Large intestine (tissue), 3 donors: ENCODE measurements at regions not wholly inside any gene's neighbourhood (a gene's known extent, or its start where the extent isn't known, plus 50 kb on each side); places are given as distances from the start of the nearest gene placed in this dataset.
"Not testable (repeated sequence)": the region's sequence is repeated elsewhere in the genome, so short reads cannot be mapped to it uniquely, and the experiment has no call there.

Source experiments
- DNase-seq, 2 donors: peaks; one replicate each; pipeline versions ENCODE4 v3.0.0 to v3.0.0-alpha.2; 2013
- H3K27ac ChIP-seq: one replicate; pipeline ENCODE4 v1.5.1; 2013; ENCODE audit warnings: low read length
- H3K27me3 ChIP-seq: 2 replicates; pipeline ENCODE4 v1.6.1; 2013; ENCODE audit warnings: low read length; ENCODE audit not compliant: control insufficient read depth, insufficient read depth
- H3K36me3 ChIP-seq: 2 replicates; pipeline ENCODE4 v1.6.1; 2013; ENCODE audit warnings: low read length; ENCODE audit not compliant: control insufficient read depth, insufficient read depth
- H3K4me1 ChIP-seq: one replicate; pipeline ENCODE4 v1.6.1; 2013; ENCODE audit warnings: low read length; ENCODE audit not compliant: control insufficient read depth, insufficient read depth
- H3K4me3 ChIP-seq: one replicate; pipeline ENCODE4 v1.5.1; 2013; ENCODE audit warnings: low read length
- H3K9me3 ChIP-seq: one replicate; pipeline ENCODE4 v1.6.1; 2013; ENCODE audit warnings: mild to moderate bottlenecking, low read depth, low read length, moderate library complexity; ENCODE audit not compliant: control insufficient read depth
- WGBS: methylation state at CpG from one replicate; pipeline ENCODE4 v1.1.5; 2013; ENCODE audit warnings: low lambda C conversion rate; ENCODE audit not compliant: insufficient coverage; 5-methylcytosine and 5-hydroxymethylcytosine counted together

DNA sequence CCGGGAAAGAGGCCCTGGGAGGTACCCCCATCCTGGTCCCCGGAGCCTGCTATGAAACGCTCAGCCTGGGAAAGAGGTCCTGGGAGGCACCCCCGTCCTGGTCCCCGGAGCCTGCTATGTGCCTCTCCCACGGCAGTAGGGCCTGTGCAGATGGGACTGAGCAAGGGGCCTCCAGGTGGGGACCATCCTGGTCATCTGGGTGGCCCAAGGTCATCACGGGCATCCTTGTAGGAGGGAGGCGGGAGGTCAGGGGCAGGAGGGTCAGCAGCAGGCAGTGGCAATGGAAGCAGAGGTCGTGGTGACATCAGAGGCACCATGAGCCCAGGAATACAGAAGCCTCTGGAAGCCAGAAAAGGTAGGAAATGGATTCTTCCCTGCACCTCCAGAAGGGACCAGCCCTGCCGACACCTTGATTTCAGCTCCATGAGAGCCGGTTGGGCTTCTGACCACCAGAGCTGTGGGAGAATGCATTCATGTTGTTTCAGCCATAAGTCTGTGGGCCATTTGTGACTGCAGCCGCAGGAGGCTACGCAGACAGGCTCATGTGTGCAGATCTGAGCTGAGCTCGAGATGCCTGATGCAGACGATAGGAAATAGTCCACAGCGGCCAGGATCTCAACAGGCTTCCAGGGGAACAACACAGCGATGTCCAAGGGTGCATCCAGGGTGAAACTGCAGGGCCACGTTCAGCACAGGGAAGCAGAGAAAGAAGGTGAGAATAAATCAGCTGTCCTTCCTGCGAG, 190.7 kb downstream of the LAT start:
- not testable (repeated sequence) for H3K9me3 ChIP-seq, H3K36me3 ChIP-seq, H3K27ac ChIP-seq, H3K4me1 ChIP-seq, DNase-seq, H3K4me3 ChIP-seq, H3K27me3 ChIP-seq
- 100% methylated on average over 1 of the region's 19 CpGs for WGBS

DNA sequence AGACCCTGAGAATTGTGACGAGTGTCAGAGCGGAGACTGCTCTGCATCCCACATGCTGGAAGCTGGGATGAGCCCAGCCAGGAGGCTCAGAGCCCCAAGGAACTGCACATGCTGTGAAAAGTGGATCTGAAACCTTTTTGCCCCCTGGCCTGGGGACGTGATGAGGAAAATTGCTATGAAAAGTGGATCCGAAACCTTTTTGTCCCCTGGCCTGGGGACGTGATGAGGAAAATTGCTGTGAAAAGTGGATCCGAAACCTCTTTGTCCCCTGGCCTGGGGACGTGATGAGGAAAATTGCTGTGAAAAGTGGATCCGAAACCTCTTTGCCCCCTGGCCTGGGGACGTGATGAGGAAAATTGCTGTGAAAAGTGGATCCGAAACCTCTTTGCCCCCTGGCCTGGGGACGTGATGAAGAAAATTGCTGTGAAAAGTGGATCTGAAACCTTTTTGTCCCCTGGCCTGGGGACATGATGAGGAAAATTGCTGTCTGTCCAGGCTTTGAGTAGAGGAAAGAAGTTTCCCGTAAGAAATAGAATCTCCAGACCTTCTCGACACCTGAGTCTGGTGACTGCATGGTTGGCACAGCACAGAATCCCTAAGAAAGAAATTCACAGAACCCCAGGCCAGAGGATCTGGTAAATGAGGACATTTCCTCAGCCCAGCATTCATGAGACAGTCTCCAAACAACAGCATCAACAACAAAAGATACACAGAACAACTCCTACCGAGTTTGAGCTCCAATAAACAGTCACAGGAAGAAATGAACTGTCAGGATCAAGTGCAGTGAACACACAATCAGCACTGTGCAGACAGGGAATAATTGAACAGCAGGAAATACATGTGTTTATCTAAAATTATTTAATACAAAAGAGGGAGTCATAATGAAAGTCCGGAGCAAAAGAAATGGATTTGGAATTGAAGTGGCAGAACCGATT, 188.8 kb downstream of the LAT start:
- WGBS, result 97% methylated on average over 2 of the region's 16 CpGs
- H3K36me3 ChIP-seq, H3K27me3 ChIP-seq, DNase-seq, H3K27ac ChIP-seq, H3K4me1 ChIP-seq, H3K4me3 ChIP-seq, H3K9me3 ChIP-seq: not testable (repeated sequence)

DNA sequence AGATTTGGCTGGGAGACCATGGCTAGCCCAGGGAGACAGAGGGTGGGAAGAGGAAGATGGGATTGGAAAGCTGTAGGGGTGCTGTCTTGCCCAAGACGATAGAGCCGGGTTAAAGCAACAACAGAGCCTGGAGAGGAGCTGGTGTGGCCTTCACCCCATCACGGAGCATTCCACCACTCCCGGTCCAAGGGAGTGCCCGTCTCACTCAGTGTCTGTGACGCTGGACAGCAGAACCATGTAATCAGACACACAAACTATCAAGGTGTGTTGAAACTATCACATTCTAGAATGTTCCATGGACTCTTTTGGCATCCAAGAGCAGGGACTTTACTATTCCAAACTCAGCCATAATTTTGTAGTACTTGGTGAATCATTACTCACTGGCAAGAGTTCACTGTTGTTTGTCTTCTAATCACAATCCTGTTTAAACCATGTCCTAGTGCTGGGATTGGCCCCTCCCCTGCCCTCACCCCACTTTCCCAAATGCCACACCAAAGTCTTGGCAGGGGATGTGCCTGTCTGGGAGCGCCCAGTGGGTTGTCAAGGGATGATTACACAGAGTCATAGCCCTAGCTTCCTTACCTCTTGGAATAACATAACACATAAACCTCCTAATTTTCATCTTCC, 187.4 kb downstream of the LAT start:
- H3K27ac ChIP-seq, DNase-seq, H3K4me1 ChIP-seq, H3K36me3 ChIP-seq, H3K9me3 ChIP-seq, H3K4me3 ChIP-seq, H3K27me3 ChIP-seq: not testable (repeated sequence)
- no CpG with 5 or more reads among the region's 7 CpGs for WGBS

DNA sequence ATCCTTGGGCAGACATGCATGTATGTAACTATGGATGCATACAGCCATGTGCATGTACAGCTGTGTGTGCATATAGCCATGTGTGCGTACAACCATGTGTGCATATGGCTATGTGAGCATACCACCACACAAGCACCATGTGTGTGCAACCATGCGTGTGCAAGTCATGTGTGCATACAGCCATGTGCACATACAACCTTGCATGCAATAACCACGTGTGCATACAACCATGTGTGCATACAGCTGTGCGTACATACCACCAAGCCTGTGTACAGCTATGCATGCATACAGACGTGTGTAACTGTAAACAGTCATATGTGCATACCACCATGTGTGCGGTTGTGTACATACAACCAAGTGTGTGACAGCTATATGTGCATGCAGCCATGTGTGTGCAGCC, 186.4 kb downstream of the LAT start:
- H3K27ac ChIP-seq, H3K9me3 ChIP-seq, H3K4me3 ChIP-seq, H3K4me1 ChIP-seq, H3K27me3 ChIP-seq, DNase-seq, H3K36me3 ChIP-seq: not testable (repeated sequence)
- no CpG with 5 or more reads among the region's 6 CpGs for WGBS

DNA sequence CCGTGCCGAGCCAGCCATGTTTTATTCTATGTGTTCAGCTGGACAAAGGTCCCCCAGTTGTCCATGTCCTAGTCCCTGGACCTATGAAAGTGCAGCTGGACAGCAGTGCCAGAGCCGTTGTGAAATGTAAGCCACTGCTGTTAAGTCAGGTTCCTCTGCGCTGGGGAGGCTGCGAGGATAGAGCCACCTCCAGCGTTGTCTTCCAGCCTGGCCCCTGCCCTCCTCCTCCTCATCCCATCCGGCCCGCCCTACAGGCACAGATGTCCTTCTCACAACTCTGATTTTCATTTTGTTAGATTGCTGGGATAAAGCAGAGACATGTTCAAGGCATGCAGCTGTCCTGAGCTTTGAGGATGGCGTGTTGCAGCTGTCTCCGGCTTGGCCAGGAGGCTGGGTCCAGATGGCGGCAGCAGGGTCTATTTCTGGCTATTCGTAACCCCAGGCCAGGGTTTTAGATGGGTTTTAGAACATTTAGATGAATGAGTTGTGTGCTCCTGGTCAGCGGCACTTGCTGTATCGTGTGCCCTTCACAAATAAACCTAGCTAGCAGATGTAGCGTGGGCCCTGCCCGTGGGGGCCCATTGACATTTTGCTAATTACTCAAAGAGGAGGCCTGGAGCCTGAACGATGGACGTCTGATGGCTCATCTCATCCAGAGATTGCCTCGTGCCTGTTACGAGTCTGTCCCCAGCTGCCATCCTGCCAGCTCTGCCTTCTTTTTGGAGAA, 185.7 kb downstream of the LAT start:
- WGBS, result no CpG with 5 or more reads among the region's 20 CpGs

DNA sequence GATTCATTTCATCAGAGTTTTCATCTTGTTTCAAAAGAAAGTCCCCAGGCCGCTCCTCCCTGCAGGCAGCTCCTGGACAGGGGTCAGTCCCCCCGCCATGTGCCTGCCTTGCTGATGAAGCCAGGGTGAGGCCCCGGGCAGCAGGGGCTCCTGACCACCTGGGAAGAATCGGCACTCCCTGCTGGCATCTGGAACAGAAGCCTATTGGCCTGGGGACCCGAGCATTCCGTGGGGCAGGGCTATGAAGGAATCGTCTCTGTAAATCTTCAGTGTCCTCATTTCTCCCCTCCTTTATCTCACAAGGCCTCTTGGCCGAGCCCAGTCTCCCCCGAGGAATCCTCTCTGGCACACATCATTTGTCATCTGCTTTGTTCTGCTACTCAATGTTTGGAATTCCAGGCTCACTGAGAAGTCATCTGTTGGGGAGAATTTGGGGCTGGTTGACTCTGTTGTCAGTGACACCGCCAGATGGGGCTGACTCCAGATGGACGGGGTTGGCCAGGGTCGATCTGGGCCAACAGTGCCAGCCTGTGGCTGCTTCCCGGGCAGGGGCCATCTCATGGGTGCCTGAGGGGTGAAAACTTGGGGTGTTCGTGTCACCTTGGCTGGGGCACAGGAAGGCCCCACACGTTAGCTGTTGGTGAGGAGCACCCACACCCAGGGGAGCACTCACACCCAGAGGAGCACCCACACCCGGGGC, 184.6 kb downstream of the LAT start:
- H3K27me3 ChIP-seq, H3K4me1 ChIP-seq, H3K27ac ChIP-seq, H3K4me3 ChIP-seq, DNase-seq, H3K36me3 ChIP-seq, H3K9me3 ChIP-seq: not testable (repeated sequence)
- WGBS, result no CpG with 5 or more reads among the region's 16 CpGs

More for the DNA sequence above, 185.7 kb downstream of the LAT start:
- not testable (repeated sequence) for H3K27ac ChIP-seq, H3K27me3 ChIP-seq, H3K4me1 ChIP-seq, H3K9me3 ChIP-seq, H3K36me3 ChIP-seq, H3K4me3 ChIP-seq, DNase-seq

DNA sequence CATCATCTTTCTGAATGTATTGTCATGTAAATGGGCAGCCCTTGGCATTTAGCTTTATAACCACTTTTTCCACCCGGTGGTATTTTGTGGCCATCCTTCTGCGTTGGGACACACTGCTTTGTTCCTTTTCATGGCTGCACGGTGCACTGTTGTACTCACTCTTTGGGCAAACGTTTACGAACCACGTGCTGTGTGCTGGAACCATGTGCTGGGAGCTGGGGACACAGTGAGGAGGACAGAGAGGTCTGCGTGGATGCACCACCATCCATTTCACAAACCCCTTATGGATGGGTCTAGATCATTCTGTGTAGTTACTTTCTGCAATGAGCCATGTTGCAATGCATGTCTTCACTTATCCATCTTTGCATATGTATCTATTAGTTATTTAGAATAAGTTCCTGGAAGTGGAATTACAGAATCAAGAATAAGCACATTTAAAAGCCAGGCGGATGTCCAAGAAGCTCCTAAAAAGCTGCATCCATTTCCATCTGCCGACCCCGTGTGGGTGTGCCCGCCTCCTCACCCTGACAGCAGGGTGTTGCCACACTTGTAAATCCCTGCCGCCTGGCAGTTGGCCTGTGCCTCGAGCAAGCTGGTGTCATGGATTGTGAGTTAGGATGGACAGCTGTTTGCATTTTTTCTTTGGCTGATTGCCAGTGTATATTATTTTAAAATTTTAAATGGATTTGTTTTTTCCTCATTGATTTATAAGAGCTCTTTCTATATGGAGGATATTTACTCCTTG, 183.8 kb downstream of the LAT start:
- not testable (repeated sequence) for H3K27me3 ChIP-seq, H3K9me3 ChIP-seq, H3K4me3 ChIP-seq, H3K27ac ChIP-seq, H3K4me1 ChIP-seq, H3K36me3 ChIP-seq, DNase-seq
- WGBS, result no CpG with 5 or more reads among the region's 13 CpGs

DNA sequence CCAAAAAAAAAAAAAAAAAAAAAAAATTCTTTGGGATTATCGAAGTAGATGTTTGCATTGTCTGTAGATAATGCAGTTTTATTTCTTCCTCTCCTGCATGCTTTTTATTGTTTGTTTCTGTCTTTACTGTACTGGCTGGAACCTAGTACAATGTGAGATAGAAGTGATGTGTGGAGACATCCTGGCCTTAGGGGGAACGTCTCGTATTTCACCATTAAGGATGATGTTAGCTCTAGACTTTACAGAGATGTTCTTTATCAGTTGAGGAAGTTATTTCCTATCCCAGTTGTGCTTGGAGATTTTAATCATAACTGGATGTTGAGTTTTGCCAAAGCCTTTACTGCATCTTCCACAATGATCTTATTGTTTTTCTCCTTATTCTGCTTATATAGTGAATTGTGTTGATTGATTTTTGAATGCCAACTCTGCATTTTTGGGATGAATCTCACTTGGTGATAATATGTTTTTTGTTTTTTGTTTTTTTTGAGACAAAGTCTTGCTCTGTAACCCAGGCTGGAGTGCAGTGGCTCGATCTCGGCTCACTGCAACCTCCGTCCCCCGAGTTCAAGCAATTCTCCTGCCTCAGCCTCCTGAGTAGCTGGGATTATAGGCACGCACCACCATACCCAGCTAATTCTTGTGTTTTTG, 179.7 kb downstream of the LAT start:
- not testable (repeated sequence) for H3K4me1 ChIP-seq, H3K27me3 ChIP-seq, H3K9me3 ChIP-seq, H3K27ac ChIP-seq, DNase-seq, H3K4me3 ChIP-seq, H3K36me3 ChIP-seq
- 80% methylated on average over 3 of the region's 8 CpGs for WGBS

DNA sequence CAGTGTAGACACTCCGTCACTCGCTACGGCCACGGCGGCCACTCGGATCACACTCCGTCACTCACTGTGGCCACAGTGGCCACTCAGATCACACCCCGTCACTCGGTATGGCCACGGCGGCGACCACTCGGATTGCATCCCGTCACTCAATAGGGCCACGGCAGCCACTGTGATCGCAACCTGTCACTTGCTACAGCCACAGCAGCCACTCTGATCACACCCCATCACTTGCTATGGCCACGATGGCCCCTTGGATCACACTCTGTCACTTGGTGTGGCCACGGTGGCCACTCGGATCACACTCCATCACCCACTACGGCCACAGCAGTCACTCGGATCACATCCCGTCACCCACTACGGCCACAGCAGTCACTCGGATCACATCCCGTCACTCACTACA, 175.3 kb downstream of the LAT start:
- WGBS, result no CpG with 5 or more reads among the region's 25 CpGs
- DNase-seq, H3K27ac ChIP-seq: not testable (repeated sequence)

More for the DNA sequence above, 175.3 kb downstream of the LAT start:
- H3K27me3 ChIP-seq, H3K9me3 ChIP-seq, H3K4me1 ChIP-seq, H3K36me3 ChIP-seq, H3K4me3 ChIP-seq: not testable (repeated sequence)
